K562 (cell line): ENCODE measurements at regions not wholly inside any gene's neighbourhood (a gene's known extent, or its start where the extent isn't known, plus 50 kb on each side); places are given as distances from the start of the nearest gene placed in this dataset.

Source experiments
- ATAC-seq: fragments of 200-7000 bp; cut with Tn5 transposase; 3 replicates; pipeline ENCODE4 v1.9.1; 2020; ENCODE audit warnings: moderate library complexity
- BruUV-seq: library from RNA; stranded (reverse); fragments of 400-500 nt; replicated peaks from 2 replicates; lab custom pipeline; 2021; lab: Mats Ljungman, UMichigan
- CTCF ChIA-PET: fragments of 300-600 bp; formaldehyde crosslinking; extraction: SDS; loops from one replicate; lab custom pipeline; 2021; ENCODE audit warnings: low intra/inter-chr PET ratio; lab: Yijun Ruan, JAX
- POLR2A ChIA-PET: fragments of 300-600, 350-650 bp; sonication (Branson Sonifier 250); formaldehyde crosslinking; extraction: SDS; loops from one replicate; lab custom pipeline; 2021; ENCODE audit warnings: antibody characterized with exemption, inconsistent platforms; lab: Yijun Ruan, JAX
- DNase-seq, 4 experiments: peaks; one replicate each; pipeline versions ENCODE4 v3.0.0 to v3.0.0-alpha.2; 2011 to 2018; ENCODE audit warnings: low spot score in 3 of 4, mixed read lengths in 3 of 4; ENCODE audit errors: extremely low read depth in 1 of 4
- FAIRE-seq: peaks from 2 replicates; lab custom pipeline; 2011; peaks lifted over from hg19 to GRCh38; lab: Jason Lieb, UNC
- H2AFZ ChIP-seq: 2 replicates; pipeline ENCODE4 v1.6.0; 2011; ENCODE audit warnings: low read depth, low read length, control low read depth, inconsistent platforms
- H3K27ac ChIP-seq: fragments of 200-600 bp; 3 replicates; pipeline ENCODE4 v1.8.0; 2011; ENCODE audit warnings: low read depth, mild to moderate bottlenecking, control low read depth, inconsistent platforms, low read length, moderate library complexity, mixed read lengths; ENCODE audit errors: extremely low read depth
- H3K27me3 ChIP-seq, 2 experiments: fragments of 300-600 bp in 1 of 2; 2 replicates in 1 of 2; 3 replicates in 1 of 2; pipeline versions ENCODE4 v1.6.0 to v1.8.0; 2011; ENCODE audit warnings: inconsistent platforms in 2 of 2, low read length in 2 of 2, mild to moderate bottlenecking in 1 of 2, mixed read lengths in 1 of 2, moderate library complexity in 1 of 2; ENCODE audit not compliant: control insufficient read depth in 2 of 2, insufficient read depth in 2 of 2
- H3K36me3 ChIP-seq: fragments of 300-600 bp; 3 replicates; pipeline ENCODE4 v1.8.0; 2011; ENCODE audit warnings: mild to moderate bottlenecking, low read length, inconsistent platforms; ENCODE audit not compliant: control insufficient read depth, insufficient read depth
- H3K4me1 ChIP-seq, 2 experiments: fragments of 200-600 bp in 1 of 2; replicated peaks in 1 of 2; 2 replicates in 1 of 2; 3 replicates in 1 of 2; pipeline versions ENCODE4 v1.5.1 to v1.8.0; 2011; ENCODE audit warnings: inconsistent platforms in 2 of 2, low read length in 2 of 2, mild to moderate bottlenecking in 1 of 2, mixed read lengths in 1 of 2, moderate library complexity in 1 of 2; ENCODE audit not compliant: control insufficient read depth in 2 of 2, insufficient read depth in 2 of 2
- H3K4me2 ChIP-seq: 2 replicates; pipeline ENCODE4 v1.6.1; 2011; ENCODE audit warnings: low read length, control low read depth, inconsistent platforms, mixed read lengths; ENCODE audit not compliant: insufficient read depth
- H3K4me3 ChIP-seq: fragments of 200-600 bp; sonication (generic), shearing (Covaris generic); 2 replicates; pipeline ENCODE4 v1.5.1; 2016; ENCODE audit warnings: control low read depth, inconsistent platforms
- H3K79me2 ChIP-seq: fragments of 200-600 bp; 3 replicates; pipeline ENCODE4 v1.8.0; 2011; ENCODE audit warnings: low read length, inconsistent platforms; ENCODE audit not compliant: control insufficient read depth, insufficient read depth
- H3K9ac ChIP-seq, 2 experiments: 2 replicates each; pipeline versions ENCODE4 v1.6.0 to v1.6.1; 2011; ENCODE audit warnings: low read depth in 2 of 2, low read length in 2 of 2, control low read depth in 1 of 2, inconsistent platforms in 1 of 2, mild to moderate bottlenecking in 1 of 2, mixed read lengths in 1 of 2; ENCODE audit not compliant: insufficient read depth in 1 of 2
- H3K9me1 ChIP-seq: one replicate; pipeline ENCODE4 v1.6.0; 2011; ENCODE audit warnings: inconsistent platforms, mild to moderate bottlenecking, low read length, moderate library complexity; ENCODE audit not compliant: control insufficient read depth, insufficient read depth
- H3K9me3 ChIP-seq: replicated peaks from 2 replicates; pipeline ENCODE4 v1.5.1; 2011; ENCODE audit warnings: low read depth, low read length, inconsistent platforms; ENCODE audit not compliant: control insufficient read depth, insufficient read depth
- H4K20me1 ChIP-seq: replicated peaks from 2 replicates; pipeline ENCODE4 v1.6.1; 2011; ENCODE audit warnings: low read length, inconsistent platforms, mixed read lengths; ENCODE audit not compliant: control insufficient read depth, insufficient read depth
- BCL6 ChIP-seq: fragments of 250-450 bp; sonication (Bioruptor Pico); IDR thresholded peaks from 2 replicates; pipeline ENCODE4 v1.4.0; 2020
- BRF2 ChIP-seq: IDR thresholded peaks from 3 replicates; pipeline ENCODE4 v1.6.1; 2011; ENCODE audit warnings: borderline replicate concordance, mild to moderate bottlenecking; ENCODE audit not compliant: insufficient read length, insufficient read depth
- CAMTA2 ChIP-seq: fragments of 250-450 bp; sonication (Bioruptor Pico); conservative IDR thresholded peaks from 2 replicates; pipeline ENCODE4 v1.5.1; 2022
- CREBBP ChIP-seq: IDR thresholded peaks from one replicate; pipeline ENCODE4 v1.6.1; 2012; ENCODE audit warnings: low read depth, mild to moderate bottlenecking, control low read depth, inconsistent platforms, low read length
- HLTF ChIP-seq: fragments of 450-650 bp; IDR thresholded peaks from 2 replicates; pipeline ENCODE4 v1.6.1; 2016
- POLR2G ChIP-seq: fragments of 200-400 bp; formaldehyde crosslinking; IDR thresholded peaks from 2 replicates; pipeline ENCODE4 v1.6.1; 2017; ENCODE audit warnings: low read depth, mild to moderate bottlenecking, antibody characterized with exemption, low read length, moderate library complexity
- TGIF2 ChIP-seq: sonication (generic); formaldehyde crosslinking; IDR thresholded peaks from 2 replicates; pipeline ENCODE4 v1.8.1; 2022; ENCODE audit warnings: mild to moderate bottlenecking, missing genetic modification reagents, moderate library complexity
- WGBS: fragments of 100-300 bp; shearing (Covaris generic); methylation state at CpG from one replicate; pipeline ENCODE4 v1.1.6; 2016; ENCODE audit warnings: low coverage, mixed read lengths; ENCODE audit not compliant: insufficient coverage; ENCODE audit errors: missing lambda C conversion rate; 5-methylcytosine and 5-hydroxymethylcytosine counted together
- in situ Hi-C: fragments of 300-500 bp; cut with MboI; formaldehyde crosslinking; loops from 4 replicates; pipeline ENCODE4 v1.15.0; 2018; ENCODE audit warnings: inconsistent platforms, mixed read lengths
- intact Hi-C: fragments of 100-400 bp; cut with micrococcal nuclease; formaldehyde crosslinking; loops from 2 replicates; pipeline ENCODE4 v1.14.2; 2022
- TF ChIP-seq, protein P1 (sequence below): fragments of 450-650 bp; formaldehyde crosslinking; IDR thresholded peaks from 2 replicates; pipeline ENCODE4 v1.4.0; 2020; ENCODE audit warnings: mild to moderate bottlenecking, moderate library complexity

GRCh38 chr16:48881272-48881671 lies 271.3 kb upstream of the N4BP1 start:
- Histone ChIP-seq H2AFZ (no peak overlapping the region), H3K9me1 (no peaks in the 10 kb centered on the region), H3K79me2 (no peaks in the 10 kb centered on the region), H3K27me3 (no peaks in the 10 kb centered on the region), H3K27ac (no peak overlapping the region), H4K20me1 (no peaks in the 10 kb centered on the region), H3K4me1 (no peaks in the 10 kb centered on the region)
- WGBS: 0% methylated on average over 2 of the region's 2 CpGs
- DNase-seq: no peak
- POLR2A ChIA-PET: no interaction called here
- BruUV-seq: no TSS peak
- in situ Hi-C loops: no loop called here
- TF ChIP-seq BRF2 (no peak), CREBBP (no peak), CAMTA2 (no peak), POLR2G (no peak), HLTF (no peak), BCL6 (CRISPR knock-in tag) (no peak), TGIF2 (CRISPR knock-in tag) (no peak)
- TF ChIP-seq, protein P1, sequence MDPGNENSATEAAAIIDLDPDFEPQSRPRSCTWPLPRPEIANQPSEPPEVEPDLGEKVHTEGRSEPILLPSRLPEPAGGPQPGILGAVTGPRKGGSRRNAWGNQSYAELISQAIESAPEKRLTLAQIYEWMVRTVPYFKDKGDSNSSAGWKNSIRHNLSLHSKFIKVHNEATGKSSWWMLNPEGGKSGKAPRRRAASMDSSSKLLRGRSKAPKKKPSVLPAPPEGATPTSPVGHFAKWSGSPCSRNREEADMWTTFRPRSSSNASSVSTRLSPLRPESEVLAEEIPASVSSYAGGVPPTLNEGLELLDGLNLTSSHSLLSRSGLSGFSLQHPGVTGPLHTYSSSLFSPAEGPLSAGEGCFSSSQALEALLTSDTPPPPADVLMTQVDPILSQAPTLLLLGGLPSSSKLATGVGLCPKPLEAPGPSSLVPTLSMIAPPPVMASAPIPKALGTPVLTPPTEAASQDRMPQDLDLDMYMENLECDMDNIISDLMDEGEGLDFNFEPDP: no peak
- TF ChIP-seq, all 486 proteins: peak for 0
- intact Hi-C loops: no loop called here
- no peak overlapping the region for H3K4me3 ChIP-seq
- H3K4me2 ChIP-seq: no peak overlapping the region
- H3K36me3 ChIP-seq: no peaks in the 10 kb centered on the region
- H3K9ac ChIP-seq: no peak overlapping the region
- no peak for ATAC-seq
- FAIRE-seq: no peak
- no peaks in the 10 kb centered on the region for H3K9me3 ChIP-seq
- CTCF ChIA-PET: no interaction called here
